Thyroid gland (tissue), 4 donors: ENCODE measurements at regions not wholly inside any gene's neighbourhood (a gene's known extent, or its start where the extent isn't known, plus 50 kb on each side); places are given as distances from the start of the nearest gene placed in this dataset.

Experiments used
- POLR2A ChIP-seq, 2 donors: fragments of 450-650 bp; IDR thresholded peaks; one replicate each; pipeline ENCODE4 v1.6.1; 2017; ENCODE audit warnings: antibody characterized with exemption in 2 of 2, mild to moderate bottlenecking in 2 of 2, moderate library complexity in 1 of 2
- TF ChIP-seq, protein P1 (sequence below), 6 experiments: fragments of 200-600 bp in 3 of 6; fragments of 450-650 bp in 3 of 6; sonication (generic) in 3 of 6; IDR thresholded peaks; one replicate each; pipeline ENCODE4 v1.5.1; 2016 to 2019; ENCODE audit warnings: antibody characterized with exemption in 6 of 6, mild to moderate bottlenecking in 2 of 6, inconsistent platforms in 1 of 6, moderate library complexity in 1 of 6

DNA sequence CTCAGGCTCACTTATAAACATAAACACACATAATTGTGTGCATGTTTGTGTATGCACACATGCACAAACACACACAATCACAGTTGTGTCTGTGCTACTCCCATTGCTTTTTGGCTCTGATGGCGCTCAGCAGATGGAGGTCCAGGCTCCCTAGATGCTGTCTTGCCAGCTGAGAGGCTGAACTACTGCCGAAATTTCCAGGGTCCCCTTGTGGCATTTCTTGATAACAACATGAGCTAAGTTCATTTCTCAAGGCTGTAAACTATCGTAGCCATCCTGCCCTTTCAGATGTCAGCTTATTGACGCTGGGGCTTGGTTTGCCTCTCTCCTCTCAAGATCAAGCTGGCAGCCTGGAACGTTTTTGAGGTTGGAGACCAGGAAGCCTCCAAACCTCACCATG is 80.1 kb upstream of the ADRA1D start:
- TF ChIP-seq POLR2A (IDR thresholded peaks at IDR 0.05): no peak
- TF ChIP-seq, protein P1, sequence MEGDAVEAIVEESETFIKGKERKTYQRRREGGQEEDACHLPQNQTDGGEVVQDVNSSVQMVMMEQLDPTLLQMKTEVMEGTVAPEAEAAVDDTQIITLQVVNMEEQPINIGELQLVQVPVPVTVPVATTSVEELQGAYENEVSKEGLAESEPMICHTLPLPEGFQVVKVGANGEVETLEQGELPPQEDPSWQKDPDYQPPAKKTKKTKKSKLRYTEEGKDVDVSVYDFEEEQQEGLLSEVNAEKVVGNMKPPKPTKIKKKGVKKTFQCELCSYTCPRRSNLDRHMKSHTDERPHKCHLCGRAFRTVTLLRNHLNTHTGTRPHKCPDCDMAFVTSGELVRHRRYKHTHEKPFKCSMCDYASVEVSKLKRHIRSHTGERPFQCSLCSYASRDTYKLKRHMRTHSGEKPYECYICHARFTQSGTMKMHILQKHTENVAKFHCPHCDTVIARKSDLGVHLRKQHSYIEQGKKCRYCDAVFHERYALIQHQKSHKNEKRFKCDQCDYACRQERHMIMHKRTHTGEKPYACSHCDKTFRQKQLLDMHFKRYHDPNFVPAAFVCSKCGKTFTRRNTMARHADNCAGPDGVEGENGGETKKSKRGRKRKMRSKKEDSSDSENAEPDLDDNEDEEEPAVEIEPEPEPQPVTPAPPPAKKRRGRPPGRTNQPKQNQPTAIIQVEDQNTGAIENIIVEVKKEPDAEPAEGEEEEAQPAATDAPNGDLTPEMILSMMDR (IDR thresholded peaks at IDR 0.05): no peak
